DND-41 (cell line): ENCODE measurements at regions not wholly inside any gene's neighbourhood (a gene's known extent, or its start where the extent isn't known, plus 50 kb on each side); places are given as distances from the start of the nearest gene placed in this dataset.

Experiments used
- ATAC-seq: fragments of 200-7000 bp; cut with Tn5 transposase; 3 replicates; pipeline ENCODE4 v1.9.1; 2021; ENCODE audit warnings: low read depth; ENCODE audit not compliant: insufficient read depth
- DNase-seq: peaks from one replicate; pipeline ENCODE4 v3.0.0-alpha.2; 2020
- H2AFZ ChIP-seq: 2 replicates; pipeline ENCODE4 v1.6.0; 2012; ENCODE audit warnings: low read depth, low read length
- H3K27ac ChIP-seq: 2 replicates; pipeline ENCODE4 v1.5.1; 2012; ENCODE audit warnings: low read length, inconsistent platforms
- H3K27me3 ChIP-seq: fragments of 200-600 bp; sonication (generic); 2 replicates; pipeline ENCODE4 v1.6.0; 2012; ENCODE audit warnings: low read length, mild to moderate bottlenecking, inconsistent platforms; ENCODE audit not compliant: insufficient read depth, poor library complexity
- H3K36me3 ChIP-seq: 2 replicates; pipeline ENCODE4 v1.5.1; 2012; ENCODE audit warnings: low read length, inconsistent platforms; ENCODE audit not compliant: insufficient read depth
- H3K4me1 ChIP-seq: 2 replicates; pipeline ENCODE4 v1.5.1; 2012; ENCODE audit warnings: mild to moderate bottlenecking, low read length; ENCODE audit not compliant: insufficient read depth
- H3K4me2 ChIP-seq: 2 replicates; pipeline ENCODE4 v1.6.0; 2012; ENCODE audit warnings: mild to moderate bottlenecking, moderate library complexity, low read length, inconsistent platforms; ENCODE audit not compliant: insufficient read depth
- H3K4me3 ChIP-seq, 2 experiments: fragments of 200-600 bp in 1 of 2; shearing (Covaris generic) in 1 of 2; 2 replicates each; pipeline ENCODE4 v1.5.1; 2012 to 2016; ENCODE audit warnings: inconsistent platforms in 2 of 2, low read length in 2 of 2, mild to moderate bottlenecking in 2 of 2, low read depth in 1 of 2, moderate library complexity in 1 of 2
- H3K79me2 ChIP-seq: 2 replicates; pipeline ENCODE4 v1.6.0; 2012; ENCODE audit warnings: low read length, inconsistent platforms; ENCODE audit not compliant: insufficient read depth
- H3K9ac ChIP-seq: 2 replicates; pipeline ENCODE4 v1.6.0; 2012; ENCODE audit warnings: low read depth, mild to moderate bottlenecking, inconsistent platforms, low read length, moderate library complexity
- H3K9me3 ChIP-seq: 2 replicates; pipeline ENCODE4 v1.5.1; 2012; ENCODE audit warnings: low read length, moderate library complexity, mild to moderate bottlenecking, inconsistent platforms; ENCODE audit not compliant: insufficient read depth, severe bottlenecking
- H4K20me1 ChIP-seq: 2 replicates; pipeline ENCODE4 v1.6.0; 2012; ENCODE audit warnings: low read length; ENCODE audit not compliant: insufficient read depth
- CTCF ChIP-seq: IDR thresholded peaks from 2 replicates; pipeline ENCODE4 v1.5.1; 2012; ENCODE audit warnings: borderline replicate concordance, low read length, moderate library complexity, mild to moderate bottlenecking; ENCODE audit not compliant: poor library complexity, severe bottlenecking; ENCODE audit errors: extremely low read depth
- EZH2 ChIP-seq: IDR thresholded peaks from 3 replicates; pipeline ENCODE4 v1.6.1; 2012; ENCODE audit warnings: borderline replicate concordance, low read depth, mild to moderate bottlenecking, moderate library complexity, low read length, inconsistent platforms; ENCODE audit not compliant: severe bottlenecking

- no peak for DNase-seq
- no peak for TF ChIP-seq EZH2
- no peak for TF ChIP-seq CTCF
Measured at GRCh38 chr1:14117700-14118099, 417.7 kb downstream of the PRDM2 start.

GRCh38 chr1:14118691-14119485, 418.9 kb downstream of the PRDM2 start:
- no peaks in the 10 kb centered on the region for H3K27me3 ChIP-seq
- H3K4me3 ChIP-seq: no peak overlapping the region
- H3K4me2 ChIP-seq: no peak overlapping the region
- ATAC-seq (no peak), DNase-seq (no peak)
- no peaks in the 10 kb centered on the region for H3K36me3 ChIP-seq
- TF ChIP-seq EZH2: no peak
- TF ChIP-seq CTCF: no peak
- H3K79me2 ChIP-seq: no peaks in the 10 kb centered on the region
- no peaks in the 10 kb centered on the region for H4K20me1 ChIP-seq
- H3K9ac ChIP-seq: no peak overlapping the region
- H3K9me3 ChIP-seq: peaks cover 6% of the 10 kb centered on the region
- H3K4me1 ChIP-seq: peaks cover 17% of the 10 kb centered on the region
- H3K27ac ChIP-seq: no peak overlapping the region
- H2AFZ ChIP-seq: no peak overlapping the region

More at GRCh38 chr1:14117700-14118099, 417.7 kb downstream of the PRDM2 start:
- Histone ChIP-seq H2AFZ (no peak overlapping the region), H3K27ac (no peak overlapping the region), H3K9me3 (peaks cover 6% of the 10 kb centered on the region), H3K79me2 (no peaks in the 10 kb centered on the region), H3K4me1 (peaks cover 28% of the 10 kb centered on the region), H3K36me3 (no peaks in the 10 kb centered on the region), H3K4me3 (no peak overlapping the region), H4K20me1 (no peaks in the 10 kb centered on the region), H3K4me2 (no peak overlapping the region), H3K9ac (no peak overlapping the region), H3K27me3 (no peaks in the 10 kb centered on the region)
- ATAC-seq: no peak

- no peaks in the 10 kb centered on the region for H3K27me3 ChIP-seq
- no peak for ATAC-seq
- peaks cover 6% of the 10 kb centered on the region for H3K9me3 ChIP-seq
- no peaks in the 10 kb centered on the region for H3K36me3 ChIP-seq
- DNase-seq: no peak
- no peak overlapping the region for H3K4me3 ChIP-seq
- H3K4me2 ChIP-seq: no peak overlapping the region
- no peaks in the 10 kb centered on the region for H3K4me1 ChIP-seq
- H4K20me1 ChIP-seq: no peaks in the 10 kb centered on the region
- H2AFZ ChIP-seq: no peak overlapping the region
- no peak for TF ChIP-seq EZH2
- TF ChIP-seq CTCF: no peak
- H3K9ac ChIP-seq: no peak overlapping the region
- H3K27ac ChIP-seq: no peak overlapping the region
- no peaks in the 10 kb centered on the region for H3K79me2 ChIP-seq
Measured at GRCh38 chr1:14120895-14121294, 420.9 kb downstream of the PRDM2 start.
